NB4 (cell line): ENCODE measurements at regions not wholly inside any gene's neighbourhood (a gene's known extent, or its start where the extent isn't known, plus 50 kb on each side); places are given as distances from the start of the nearest gene placed in this dataset.

ENCODE experiments used
- CTCF ChIP-seq: IDR thresholded peaks from one replicate; pipeline ENCODE4 v1.5.1; 2012; ENCODE audit warnings: low read depth, low read length
- MYC ChIP-seq: IDR thresholded peaks from 2 replicates; pipeline ENCODE4 v1.6.1; 2011; ENCODE audit warnings: low read depth, low read length
- POLR2A ChIP-seq: IDR thresholded peaks from 2 replicates; pipeline ENCODE4 v1.6.1; 2011; ENCODE audit warnings: mild to moderate bottlenecking; ENCODE audit not compliant: insufficient read length; ENCODE audit errors: extremely low read depth

GRCh38 chr9:12956805-12957204 is 182.0 kb downstream of the LURAP1L start:
- TF ChIP-seq CTCF (no peak), POLR2A (no peak), MYC (no peak)
